Fibroblast of skin of back (primary cell): ENCODE measurements at regions not wholly inside any gene's neighbourhood (a gene's known extent, or its start where the extent isn't known, plus 50 kb on each side); places are given as distances from the start of the nearest gene placed in this dataset.
"Not testable (repeated sequence)": the region's sequence is repeated elsewhere in the genome, so short reads cannot be mapped to it uniquely, and the experiment has no call there.

ENCODE experiments used
- DNase-seq: peaks from one replicate; pipeline ENCODE4 v3.0.0-alpha.2; 2013

DNA sequence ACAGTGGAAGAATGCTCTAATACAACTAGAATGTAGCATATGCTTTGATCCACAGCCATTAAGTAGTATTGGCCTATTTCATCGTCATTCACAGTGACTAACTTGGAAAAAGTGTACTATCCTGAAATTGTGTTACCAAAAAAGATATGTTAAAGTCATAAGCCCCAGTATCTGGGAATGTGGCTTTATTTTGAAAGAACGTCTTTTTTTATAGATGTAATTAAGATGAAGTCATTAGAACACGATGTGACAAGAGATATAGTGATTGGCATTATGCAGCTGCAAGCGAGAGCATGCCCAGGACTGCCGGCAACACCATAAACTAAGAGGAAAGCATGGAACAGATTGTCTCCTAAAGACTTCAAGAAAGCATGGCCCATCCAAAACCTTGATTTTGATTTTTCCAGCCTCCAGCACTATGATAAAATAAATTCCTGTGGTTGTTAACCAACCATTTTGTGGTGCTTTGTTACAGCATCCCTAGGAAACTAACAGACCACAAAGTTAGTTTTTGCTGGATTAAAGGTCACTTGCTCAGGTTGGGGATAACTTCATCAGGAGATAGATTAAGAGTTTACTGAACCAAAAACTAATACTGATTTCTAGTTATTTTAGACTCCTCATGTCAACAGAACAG, 870.6 kb upstream of the LRRC4C start:
- DNase-seq, result peak; percentile 11

DNA sequence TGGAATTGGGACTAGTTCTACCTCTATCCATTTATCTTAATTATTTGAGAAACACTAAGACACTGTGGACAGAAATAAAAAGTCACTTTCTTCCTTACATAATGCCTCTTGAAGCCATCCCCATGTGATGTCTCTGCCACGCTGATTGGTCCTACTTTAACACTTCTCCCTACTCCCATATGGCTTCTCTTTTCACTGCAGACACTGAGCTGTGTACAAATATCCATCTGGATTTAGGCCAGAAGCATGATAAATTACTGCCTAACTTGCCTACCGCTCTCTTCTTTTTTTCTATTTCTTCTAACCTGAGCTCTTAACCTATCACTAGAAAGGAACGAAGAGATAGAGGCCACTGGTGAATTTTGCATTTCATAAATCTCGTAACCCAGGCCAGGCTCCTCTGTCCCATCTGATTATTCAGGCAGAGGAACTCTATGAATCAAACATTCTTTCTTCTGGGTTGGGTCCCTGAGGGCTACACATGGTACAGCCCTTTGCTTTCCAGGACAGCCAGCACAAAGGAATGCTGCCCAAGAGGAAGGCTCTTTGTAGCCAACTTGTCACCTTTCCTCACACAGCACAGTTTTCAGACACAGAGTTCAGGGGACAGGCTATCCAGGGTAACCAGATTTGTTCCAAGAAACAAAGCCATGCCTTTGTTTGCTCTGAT, 878.5 kb upstream of the LRRC4C start:
- peak; percentile 22 for DNase-seq

DNA sequence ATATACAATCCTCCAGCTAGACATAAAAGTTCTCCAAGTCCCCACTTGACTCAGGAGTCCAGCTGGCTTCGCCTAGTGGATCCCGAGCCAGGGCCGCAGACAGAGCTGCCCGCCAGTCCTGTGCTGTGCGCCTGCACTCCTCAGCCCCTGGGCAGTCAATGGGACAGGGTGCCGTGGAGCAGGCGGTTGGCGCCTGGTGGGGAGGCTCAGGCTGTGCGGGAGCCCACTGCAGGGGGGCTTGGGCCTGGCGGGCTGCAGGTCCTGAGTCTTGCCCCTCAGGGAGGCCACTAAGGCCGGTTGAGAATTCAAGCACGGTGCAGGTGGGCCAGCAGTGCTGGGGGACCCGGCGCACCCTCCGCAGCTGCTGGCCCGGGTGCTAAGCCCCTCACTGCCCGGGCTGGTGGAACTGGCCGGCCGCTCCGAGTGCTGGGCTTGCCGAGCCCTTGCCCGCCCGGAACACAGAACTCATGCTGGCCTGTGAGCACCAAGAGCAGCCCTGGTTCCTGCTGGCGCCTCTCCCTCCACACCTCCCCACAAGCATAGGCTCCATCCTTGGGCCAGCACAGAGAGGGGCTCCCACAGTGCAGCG, 884.8 kb upstream of the LRRC4C start:
- DNase-seq, result no peak

DNA sequence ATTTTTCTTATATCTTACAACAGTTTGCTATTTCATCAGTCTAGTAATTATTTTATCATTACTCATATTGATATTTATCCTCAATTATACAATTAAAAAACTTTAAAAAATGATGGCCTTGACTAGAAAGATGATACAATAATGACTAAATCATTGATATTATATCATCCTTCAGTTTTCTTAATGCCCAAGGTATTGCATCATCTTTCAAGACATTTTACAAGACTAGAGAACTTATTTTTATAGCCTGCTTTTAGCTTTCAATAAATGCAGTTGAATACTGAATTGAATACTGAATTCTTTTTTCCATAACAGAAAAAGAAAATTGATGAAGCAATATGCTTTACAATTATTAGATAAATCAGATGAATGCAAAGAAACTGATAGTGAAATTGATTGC, 886.5 kb upstream of the LRRC4C start:
- no peak for DNase-seq

DNA sequence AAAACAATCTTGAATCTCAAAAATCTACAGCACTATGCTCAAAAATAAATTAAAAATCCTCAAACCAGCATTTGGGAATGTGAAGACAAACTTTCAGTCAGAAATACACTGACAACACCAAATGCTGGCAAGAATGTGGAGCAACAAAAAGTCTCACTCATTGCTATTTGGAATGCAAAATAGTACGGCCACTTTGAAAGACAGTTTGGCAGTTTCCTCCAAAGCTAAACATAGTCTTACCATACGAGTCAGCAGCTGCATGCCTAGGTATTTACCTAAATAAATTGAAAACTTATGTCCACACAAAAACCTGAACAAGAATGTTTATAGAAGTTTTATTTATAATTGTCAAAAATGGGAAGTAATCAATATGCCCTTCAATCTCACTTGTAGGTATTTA, 904.2 kb upstream of the LRRC4C start:
- no peak for DNase-seq

DNA sequence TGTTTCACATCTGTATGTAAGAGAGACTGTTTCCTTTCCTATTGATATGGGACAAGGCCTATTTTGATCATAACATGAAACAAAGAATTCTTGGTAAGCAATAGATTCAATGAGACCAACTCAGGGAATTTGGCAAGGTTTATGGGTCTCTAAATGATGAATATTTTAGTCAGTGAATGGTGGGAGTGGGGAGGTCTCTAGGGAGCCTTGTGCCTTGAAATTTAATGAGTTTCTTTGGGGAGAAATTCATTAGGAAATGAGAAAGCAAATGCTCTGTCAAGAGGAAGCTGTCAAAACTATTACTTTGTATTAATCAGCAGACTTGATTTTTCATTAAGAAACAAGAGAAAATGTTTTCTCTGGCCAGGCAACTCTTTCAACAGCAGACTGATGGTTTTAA, 921.7 kb upstream of the API5 start:
- no peak for DNase-seq

DNA sequence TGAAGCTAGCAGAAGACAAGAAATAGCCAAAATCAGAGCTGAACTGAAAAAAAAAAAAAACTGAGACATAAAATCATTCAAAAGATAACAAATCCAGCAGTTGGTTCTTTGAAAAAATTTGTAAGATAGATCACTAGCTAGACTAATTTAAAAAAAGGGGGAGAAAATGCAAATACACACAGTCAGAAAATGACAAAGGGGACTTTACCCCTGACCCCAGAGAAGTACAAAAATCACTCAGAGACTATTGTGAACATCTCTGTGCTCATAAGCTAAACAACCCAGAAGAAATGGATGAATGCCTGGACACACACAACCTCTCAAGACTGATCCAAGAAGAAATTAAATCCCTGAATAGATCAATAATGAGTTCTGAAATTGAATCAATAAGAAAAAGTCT, 914.3 kb upstream of the API5 start:
- no peak for DNase-seq

DNA sequence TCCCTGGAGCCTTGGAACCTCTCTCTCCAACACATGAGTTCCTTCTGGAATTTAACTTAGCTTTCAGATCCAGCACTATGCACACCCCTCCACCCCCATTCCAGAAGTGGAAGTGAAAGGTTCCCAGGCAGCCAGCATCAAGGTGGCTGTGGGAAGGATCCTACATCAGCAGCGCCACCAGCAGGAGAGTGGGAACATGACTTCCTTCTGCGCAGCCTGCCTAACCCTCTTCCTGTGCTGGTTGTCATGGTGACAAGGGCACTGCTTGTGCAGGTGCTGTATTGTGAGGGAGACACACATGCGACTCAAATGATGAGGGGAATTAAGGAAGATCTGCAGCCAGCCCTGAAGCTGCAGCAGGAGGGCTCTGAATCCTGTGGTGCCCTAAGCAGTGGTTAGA, 904.5 kb upstream of the API5 start:
- DNase-seq, result peak; percentile 5

DNA sequence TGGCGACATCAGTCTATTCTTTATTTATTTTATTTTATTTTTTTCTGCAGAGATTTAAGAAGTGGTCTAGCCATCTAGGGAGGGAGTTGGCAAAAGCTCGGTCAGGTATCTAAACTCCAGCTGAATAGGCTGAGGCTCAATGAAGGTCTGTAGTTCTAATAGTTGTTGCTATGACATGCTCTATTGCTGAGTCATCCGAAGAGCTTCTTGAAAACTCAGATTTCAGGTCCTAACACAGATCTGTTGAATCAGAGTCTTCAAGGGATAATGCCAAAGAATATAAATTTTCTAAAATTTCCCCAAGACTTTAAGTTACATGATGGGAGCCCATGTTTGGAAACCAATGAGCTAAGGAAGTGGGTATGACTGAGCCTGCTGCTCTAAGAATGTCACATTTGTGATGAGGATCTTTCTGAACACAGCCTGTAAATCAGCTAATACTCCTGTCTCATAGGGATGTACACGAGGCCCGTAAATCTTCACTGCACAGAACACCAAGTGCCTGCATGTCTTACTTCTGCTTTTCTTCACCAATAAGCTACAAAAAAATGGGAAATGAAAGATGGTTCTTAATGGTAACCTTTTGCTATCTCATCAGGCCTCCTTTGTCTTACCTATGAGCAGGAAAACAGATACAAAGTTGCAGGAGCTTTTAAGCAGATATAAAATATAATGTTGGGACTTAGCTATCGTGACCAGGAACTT, 901.4 kb upstream of the API5 start:
- DNase-seq, result peak; percentile 44

DNA sequence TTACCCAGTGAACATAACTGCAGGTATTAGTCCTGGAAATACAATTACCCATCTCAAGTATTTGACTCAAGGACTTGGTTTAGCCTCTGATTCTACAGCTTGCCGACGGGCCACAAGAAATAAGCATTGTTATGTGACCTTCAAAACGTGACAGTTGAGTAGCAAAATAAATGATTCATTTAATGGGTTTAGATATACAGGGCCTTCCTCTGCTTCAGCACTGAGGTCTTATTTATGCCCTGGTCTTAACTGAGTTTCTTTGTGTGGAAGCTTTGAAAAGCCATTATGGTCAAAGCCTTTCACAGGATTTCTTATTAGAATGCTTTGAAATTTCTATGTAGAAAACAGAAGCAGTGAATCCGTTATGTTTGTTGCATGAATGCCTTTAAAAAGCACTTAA, 899.2 kb upstream of the API5 start:
- no peak for DNase-seq

DNA sequence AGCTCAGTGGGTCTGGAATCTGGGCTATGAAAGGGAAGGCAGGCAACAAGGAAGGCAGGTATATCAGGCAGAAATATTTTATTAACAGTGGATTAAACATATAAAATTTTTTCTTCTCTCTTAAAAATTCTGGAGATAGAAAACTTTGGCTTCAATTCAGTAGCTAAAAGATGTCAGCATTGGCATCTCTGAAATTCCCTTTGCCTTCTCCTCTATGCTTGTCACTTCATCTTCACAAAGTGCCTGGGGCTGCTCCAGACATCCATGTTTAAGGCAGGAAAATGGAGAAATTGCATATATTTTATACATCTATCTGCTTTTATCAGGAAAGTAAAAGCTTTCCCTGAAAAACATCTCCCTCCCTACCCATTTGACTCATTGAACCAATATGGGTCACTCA, 894.1 kb upstream of the API5 start:
- DNase-seq, result no peak

DNA sequence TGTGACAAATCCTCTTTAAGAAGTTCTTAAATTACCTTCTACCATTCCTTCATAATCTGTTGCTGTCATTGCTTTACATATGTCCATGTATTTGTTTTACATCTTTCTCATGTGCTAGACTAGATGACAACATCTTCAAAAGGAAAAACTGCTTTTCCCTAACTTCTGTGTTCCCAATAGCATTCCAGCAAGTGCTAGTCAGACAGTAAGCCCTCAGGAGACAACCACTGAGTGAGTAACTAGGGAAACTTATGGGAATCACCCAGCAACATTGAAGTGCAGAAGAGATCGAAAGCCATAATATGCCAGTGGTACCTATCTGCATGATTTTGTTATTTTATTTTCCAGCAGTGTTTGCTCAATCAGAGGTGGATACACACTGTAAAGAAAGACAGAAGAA, 889.7 kb upstream of the API5 start:
- peak; percentile 73 for DNase-seq

DNA sequence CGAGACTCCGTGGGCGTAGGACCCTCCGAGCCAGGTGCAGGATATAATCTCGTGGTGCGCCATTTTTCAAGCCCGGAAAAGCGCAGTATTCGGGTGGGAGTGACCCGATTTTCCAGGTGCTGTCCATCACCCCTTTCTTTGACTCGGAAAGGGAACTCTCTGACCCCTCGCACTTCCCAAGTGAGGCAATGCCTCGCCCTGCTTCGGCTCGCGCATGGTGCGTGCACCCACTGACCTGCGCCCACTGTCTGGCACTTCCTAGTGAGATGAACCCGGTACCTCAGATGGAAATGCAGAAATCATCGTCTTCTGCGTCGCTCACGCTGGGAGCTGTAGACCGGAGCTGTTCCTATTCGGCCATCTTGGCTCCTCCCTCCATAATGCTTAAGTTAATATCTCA, 876.9 kb upstream of the API5 start:
- DNase-seq, result not testable (repeated sequence)

DNA sequence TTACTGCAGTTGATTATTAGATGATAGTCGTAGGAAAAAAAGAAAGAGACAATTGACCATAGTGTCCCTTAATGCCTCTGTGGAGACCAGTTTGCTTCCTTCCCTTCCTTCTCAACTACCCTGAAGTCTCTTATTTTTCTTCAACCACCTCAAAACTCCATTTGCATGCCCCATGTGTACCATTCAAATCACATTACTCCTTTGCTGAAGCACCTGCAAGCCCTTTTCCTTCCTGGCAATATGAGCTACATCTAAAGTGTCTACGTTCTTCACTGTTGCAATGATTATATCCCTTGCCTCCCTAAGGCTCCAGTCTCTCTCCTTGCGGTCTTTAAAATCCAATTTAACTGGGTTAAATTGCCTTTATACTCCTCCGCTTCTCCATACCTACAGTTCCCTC, 867.4 kb upstream of the API5 start:
- no peak for DNase-seq

DNA sequence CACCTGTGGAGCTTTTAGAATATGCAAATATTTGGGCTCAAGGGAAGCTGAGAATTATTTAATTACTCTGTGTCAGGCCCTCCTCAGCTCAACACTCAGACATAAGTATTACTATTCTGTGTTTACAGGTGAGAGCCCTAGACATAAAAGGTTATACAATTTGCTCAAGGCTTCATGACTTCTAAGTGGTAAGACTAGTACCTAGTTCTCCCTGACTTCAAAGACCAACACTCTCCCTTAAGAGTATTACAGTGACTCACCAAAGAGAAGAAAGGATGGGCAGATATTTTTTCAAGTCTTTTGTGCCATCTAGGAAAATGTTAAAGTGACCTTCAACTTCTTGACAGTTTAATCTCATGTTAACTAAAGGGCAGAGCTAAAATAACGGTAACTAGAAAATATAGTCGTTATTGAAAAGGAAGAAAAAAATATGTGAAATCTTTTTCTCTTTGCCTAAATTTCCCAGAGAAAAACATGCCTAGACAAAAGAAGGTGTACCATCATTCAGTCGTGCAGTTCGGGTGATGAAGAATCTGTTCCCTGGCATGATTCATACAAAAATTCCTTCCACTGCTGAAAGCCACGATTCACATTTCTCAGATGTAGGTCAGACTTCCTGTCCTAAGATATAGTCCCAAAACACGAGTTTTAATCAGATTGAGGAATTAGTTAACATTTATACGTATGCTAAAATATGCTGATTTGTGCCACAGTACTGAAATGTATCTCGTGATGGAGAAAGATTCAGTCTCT, 849.1 kb upstream of the API5 start:
- peak; percentile 88 for DNase-seq

DNA sequence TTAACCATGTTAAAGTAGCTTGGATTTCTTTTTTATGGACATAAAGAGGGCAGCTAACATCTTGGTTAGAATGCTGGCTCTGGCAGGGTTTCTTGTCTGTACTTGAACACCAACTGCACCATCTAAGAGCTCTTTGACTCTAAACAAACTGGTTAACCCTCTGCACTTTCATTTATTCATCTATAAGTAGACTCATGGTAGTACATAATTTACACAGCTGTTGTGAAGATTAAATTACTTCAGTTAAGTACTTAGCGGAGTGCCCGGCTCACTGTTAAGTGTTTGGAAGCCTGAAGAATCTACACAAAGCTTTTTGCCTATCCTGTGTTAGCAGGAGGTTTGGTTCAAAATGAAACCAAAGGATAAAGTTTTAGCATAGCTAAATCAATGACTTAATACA, 846.2 kb upstream of the API5 start:
- DNase-seq, result no peak

DNA sequence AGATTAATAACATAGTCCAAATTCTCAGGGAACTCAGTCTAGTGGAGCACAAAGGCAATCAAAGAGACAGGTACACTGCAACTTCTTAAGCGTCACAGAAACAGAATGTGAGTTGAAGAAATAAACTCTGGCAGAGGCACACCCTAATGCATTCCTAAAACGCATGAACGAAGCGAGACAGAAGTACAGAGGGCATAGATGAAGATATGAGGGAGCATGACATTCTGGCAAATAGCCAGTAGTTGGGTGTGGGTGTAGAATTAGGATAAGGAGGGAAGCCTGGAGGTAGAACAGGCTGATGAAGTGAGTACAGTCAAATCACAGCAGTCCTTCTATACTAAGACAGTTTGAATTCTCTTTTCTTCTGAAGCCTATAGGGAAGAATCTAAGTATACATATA, 838.7 kb upstream of the API5 start:
- no peak for DNase-seq

DNA sequence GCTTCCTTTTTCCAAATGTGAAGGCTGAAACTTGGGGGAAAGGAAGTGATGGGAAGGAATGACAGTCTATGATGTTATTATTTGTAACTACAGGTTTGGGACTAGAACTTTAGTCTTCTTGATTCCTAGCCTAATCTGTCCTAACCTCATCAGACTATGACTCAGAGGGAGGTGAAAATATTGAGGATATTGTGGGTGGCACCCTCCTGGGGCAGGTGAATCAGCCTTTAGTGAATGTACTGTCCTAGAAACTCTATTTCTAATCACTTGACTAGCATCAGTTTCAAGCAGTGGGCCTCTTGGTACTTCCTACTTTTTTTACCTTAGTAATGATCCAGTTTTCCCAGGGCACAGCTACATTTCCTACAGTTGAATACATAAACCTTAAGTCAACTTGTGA, 829.0 kb upstream of the API5 start:
- DNase-seq, result no peak

DNA sequence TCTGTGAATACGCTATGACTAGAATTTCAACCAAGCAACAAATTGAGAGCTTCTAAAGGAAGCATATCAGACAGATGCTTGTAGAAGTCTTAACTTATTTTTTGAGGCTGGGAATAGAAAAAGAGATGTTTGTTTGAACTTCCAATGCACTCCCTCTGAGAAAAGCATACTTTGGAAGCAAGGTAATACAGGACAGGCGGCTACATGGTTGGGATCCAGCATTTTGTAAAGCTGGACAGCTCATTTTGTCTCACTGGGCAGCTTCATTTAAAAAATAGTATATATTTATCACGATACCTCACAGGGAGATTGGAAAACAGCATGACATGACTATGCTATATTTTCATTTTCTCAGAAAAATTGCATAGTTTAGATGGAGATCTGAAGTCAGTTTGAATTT, 821.3 kb upstream of the API5 start:
- DNase-seq, result no peak

DNA sequence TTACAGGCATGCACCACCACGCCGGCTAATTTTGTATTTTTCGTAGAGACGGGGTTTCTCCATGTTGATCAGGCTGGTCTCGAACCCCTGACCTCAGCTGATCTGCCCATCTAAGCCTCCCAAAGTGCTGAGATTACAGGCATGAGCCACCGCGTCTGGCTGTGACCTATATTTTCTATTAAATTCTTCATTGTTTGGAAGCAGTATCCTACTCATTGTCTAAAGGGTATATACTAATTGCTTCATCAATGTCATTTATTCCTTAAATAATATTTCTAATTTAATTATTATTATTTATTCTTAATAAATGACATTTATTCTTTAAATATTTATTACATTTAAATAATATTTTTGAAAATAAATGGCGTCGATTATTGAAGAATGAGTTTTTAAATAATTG, 817.3 kb upstream of the API5 start:
- DNase-seq, result no peak

DNA sequence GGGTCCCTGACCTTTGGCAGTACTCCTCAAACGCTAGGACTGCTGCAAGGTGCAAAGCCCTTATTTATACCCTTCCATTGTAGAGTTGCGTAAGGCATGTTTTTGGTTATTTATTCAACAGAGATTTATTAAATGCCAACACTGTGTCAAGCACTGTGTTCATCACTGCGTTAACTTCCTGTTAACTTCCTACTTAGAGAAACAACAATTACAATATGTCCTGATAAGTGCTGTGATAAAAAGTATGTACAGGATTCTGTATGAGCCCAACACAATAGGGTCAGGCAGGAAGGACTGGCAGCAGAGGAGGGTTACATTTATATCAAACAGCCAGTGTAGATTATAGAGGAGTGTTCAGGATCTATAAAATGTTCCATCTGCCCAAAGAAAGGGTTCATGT, 812.8 kb upstream of the API5 start:
- no peak for DNase-seq

DNA sequence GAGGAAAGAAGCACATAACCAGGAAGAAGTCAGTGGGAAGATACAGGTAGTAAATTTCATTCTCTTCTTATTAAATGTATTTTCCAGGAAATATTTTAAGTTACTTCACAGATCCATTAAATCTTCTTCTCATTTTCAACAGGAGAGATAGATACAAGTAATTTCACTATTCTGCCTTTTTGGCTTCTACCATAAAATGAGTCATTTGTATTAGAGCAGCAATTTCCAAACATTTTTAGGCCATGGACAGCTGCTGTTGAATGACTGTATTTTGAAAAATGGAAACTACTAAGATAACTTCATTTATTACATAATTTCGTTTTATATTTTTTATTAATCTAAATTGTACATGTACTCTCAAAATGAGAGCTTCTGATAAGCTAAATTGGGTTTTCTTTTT, 809.6 kb upstream of the API5 start:
- no peak for DNase-seq

DNA sequence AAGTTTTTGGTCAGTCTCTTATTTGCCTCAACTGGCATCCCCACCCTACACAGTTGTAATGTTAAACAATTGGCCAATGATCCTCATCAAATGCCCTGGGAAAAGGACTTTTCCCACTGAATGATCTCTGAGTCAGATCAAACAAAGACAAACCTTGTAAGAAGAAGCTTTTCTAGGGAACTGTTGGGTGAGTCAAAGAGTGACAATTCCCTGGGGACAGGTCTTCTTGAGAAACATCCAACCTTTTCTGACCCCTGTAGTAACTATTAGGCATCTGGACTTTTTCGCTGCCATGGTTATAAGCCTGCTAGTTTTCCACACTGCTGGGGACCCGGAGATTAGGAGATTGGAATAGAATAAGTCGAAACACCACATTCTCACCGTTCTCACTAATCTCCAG, 789.8 kb upstream of the API5 start:
- DNase-seq, result peak; percentile 81
